Fibroblast of villous mesenchyme (primary cell): ENCODE measurements at regions not wholly inside any gene's neighbourhood (a gene's known extent, or its start where the extent isn't known, plus 50 kb on each side); places are given as distances from the start of the nearest gene placed in this dataset.

ENCODE experiments used
- DNase-seq: peaks from one replicate; pipeline ENCODE4 v3.0.0-alpha.2; 2010; ENCODE audit warnings: low read depth
- H3K4me3 ChIP-seq: 2 replicates; pipeline ENCODE4 v1.5.1; 2011; ENCODE audit warnings: low read depth, mild to moderate bottlenecking, low read length
- CTCF ChIP-seq: IDR thresholded peaks from 2 replicates; pipeline ENCODE4 v1.5.1; 2012; ENCODE audit warnings: low read depth, mild to moderate bottlenecking, low read length; ENCODE audit not compliant: insufficient read depth

- no peak for TF ChIP-seq CTCF
- DNase-seq = no peak
- H3K4me3 ChIP-seq = no peak overlapping the region
Measured at GRCh38 chr3:104362319-104362718, 1004.4 kb upstream of the ALCAM start.

- no peak overlapping the region for H3K4me3 ChIP-seq
- TF ChIP-seq CTCF = no peak
- DNase-seq = no peak
Measured at GRCh38 chr3:104367000-104367399, 999.7 kb upstream of the ALCAM start.

- no peak for DNase-seq
- H3K4me3 ChIP-seq = no peak overlapping the region
- no peak for TF ChIP-seq CTCF
Measured at GRCh38 chr3:104368760-104369159, 997.9 kb upstream of the ALCAM start.

GRCh38 chr3:104385421-104385820 is 981.3 kb upstream of the ALCAM start:
- no peak overlapping the region for H3K4me3 ChIP-seq
- no peak for TF ChIP-seq CTCF
- DNase-seq = no peak

- no peak for TF ChIP-seq CTCF
- DNase-seq = peak; percentile 1
- no peak overlapping the region for H3K4me3 ChIP-seq
Measured at GRCh38 chr3:104388619-104389018, 978.1 kb upstream of the ALCAM start.

- TF ChIP-seq CTCF = no peak
- no peak overlapping the region for H3K4me3 ChIP-seq
- no peak for DNase-seq
Measured at GRCh38 chr3:104392327-104392726, 974.4 kb upstream of the ALCAM start.

- TF ChIP-seq CTCF = no peak
- no peak for DNase-seq
- no peak overlapping the region for H3K4me3 ChIP-seq
Measured at GRCh38 chr3:104396974-104397669, 969.6 kb upstream of the ALCAM start.
